Suppressor macrophage treated with lipopolysaccharide for 4 hours (primary cell): ENCODE measurements at regions not wholly inside any gene's neighbourhood (a gene's known extent, or its start where the extent isn't known, plus 50 kb on each side); places are given as distances from the start of the nearest gene placed in this dataset.
"Not testable (repeated sequence)": the region's sequence is repeated elsewhere in the genome, so short reads cannot be mapped to it uniquely, and the experiment has no call there.

Source experiments
- DNase-seq: peaks from one replicate; pipeline ENCODE4 v3.0.0-alpha.2; 2020

GRCh38 chr13:110811008-110811720 is 97.7 kb downstream of the ING1 start:
- DNase-seq = no peak

DNA sequence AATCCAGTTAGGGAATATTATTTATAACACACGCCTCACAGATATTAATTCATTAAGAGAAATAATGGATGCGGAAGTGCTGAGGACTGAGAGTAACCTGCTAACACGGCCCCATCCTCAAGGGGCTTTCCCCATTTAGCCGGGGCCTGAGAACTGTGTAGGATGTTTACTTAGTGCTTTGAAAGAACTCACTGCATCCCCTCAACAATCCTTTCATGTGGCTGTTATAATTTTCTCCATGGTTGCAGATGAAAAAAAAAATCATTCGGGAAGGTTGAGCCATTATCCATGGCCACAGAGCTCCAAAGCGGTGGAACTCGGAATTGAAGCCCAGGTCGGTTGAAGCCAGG is 98.2 kb downstream of the ING1 start:
- DNase-seq = no peak

- no peak for DNase-seq
Observed at GRCh38 chr13:110812121-110812868, 98.8 kb downstream of the ING1 start.

DNA sequence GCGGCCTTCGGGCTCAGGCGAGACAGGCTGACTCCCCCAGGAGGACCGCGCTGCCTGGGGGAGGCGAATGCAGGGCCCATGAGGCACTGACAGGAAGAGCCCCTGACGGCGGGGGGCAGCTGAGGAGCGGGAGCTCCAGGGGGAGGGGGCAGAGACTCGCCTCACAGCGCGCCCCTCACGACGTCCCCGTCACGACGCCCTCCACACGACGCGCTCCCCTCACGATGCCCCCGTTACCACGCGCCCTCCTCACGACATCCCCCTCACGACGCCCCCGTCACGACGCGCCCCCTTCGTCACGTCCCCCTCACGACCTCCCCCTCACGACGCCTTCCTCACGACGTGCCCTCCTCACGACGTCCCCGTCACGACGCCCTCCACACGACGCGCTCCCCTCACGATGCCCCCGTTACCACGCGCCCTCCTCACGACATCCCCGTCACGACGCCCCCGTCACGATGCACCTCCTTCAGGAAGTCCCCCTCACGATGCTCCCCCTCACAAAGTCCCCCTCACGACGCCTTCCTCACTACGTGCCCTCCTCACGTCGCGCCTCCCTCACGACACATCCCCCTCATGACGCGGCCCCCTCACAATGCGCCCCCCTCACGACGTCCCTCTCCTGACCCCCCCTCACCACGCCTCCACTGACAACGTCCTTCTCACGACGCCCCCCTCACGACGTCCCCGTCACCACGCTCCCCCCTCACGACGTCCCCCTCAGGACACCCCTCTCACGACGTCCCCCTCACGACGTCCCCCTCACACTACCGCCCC is 99.6 kb downstream of the ING1 start:
- DNase-seq = no peak

DNA sequence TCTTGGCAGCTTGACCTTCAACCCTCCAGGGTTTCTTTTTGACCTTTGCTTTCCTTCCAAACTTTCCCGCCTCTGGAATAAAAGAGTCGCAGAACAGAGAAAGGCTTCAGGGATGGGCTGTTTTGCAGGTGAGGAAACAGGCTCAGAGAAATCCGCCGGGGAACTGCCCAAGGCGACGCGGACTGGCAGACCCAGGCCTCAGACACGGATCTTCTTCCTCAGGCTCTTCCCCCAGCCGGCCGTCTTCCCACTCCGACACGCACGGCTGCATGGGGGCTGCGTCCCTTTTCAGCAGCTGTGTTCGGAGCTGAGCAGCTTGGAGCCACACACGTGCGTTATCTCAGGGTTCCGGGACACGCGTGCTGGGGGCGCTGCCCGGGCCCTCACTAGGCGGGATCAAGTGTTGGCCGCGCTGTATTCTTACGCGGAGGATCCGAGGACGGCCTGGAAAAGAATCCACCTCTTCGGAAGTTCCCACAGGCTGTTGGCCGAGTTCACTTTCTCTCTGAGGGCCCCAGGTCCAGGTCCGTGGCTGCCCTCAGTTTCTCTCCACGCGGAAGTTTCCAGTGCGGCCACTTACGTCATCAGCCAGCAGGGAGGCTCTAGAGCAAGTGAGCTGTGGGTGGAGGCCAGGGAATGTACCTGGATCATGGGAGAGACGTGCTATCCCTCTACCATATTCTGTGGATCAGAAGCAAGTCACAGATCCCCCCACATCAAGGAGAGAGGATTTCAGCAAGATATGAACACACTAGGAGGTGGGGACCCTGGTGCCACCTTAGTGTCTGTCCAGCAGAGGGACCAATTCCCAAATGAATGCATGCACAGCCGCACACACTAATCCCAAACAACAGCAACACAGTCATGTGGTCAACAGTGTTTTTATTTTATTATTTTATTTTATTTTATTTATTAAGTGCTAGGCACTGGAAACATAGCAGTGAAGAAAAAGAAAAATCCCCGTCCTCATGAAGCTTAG is 100.4 kb downstream of the ING1 start:
- DNase-seq = no peak

- DNase-seq = no peak
Observed at GRCh38 chr13:110815471-110816204, 99.2 kb downstream of the ANKRD10 start.

- DNase-seq = no peak
Observed at GRCh38 chr13:110816500-110816899, 98.4 kb downstream of the ANKRD10 start.

DNA sequence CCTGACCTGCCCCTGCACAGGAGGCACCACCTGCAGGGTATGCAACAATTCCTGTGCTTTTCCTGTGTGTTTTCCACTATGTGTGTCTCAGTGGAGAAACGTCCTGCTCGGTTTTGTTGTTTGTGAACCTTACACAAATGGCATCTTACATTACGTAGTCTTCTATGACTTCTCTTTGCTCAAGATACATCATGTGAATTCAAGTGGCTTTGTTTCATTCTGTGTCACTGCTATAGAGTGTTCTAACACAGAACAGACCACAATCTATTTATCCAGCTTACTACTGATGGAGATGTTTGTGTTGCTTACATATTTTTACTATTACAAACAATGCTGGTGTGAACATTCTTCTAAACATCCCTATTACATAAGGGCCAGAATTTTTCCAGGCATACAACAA is 97.7 kb downstream of the ANKRD10 start:
- DNase-seq = no peak

- no peak for DNase-seq
Observed at GRCh38 chr13:110818747-110819146, 96.1 kb downstream of the ANKRD10 start.

DNA sequence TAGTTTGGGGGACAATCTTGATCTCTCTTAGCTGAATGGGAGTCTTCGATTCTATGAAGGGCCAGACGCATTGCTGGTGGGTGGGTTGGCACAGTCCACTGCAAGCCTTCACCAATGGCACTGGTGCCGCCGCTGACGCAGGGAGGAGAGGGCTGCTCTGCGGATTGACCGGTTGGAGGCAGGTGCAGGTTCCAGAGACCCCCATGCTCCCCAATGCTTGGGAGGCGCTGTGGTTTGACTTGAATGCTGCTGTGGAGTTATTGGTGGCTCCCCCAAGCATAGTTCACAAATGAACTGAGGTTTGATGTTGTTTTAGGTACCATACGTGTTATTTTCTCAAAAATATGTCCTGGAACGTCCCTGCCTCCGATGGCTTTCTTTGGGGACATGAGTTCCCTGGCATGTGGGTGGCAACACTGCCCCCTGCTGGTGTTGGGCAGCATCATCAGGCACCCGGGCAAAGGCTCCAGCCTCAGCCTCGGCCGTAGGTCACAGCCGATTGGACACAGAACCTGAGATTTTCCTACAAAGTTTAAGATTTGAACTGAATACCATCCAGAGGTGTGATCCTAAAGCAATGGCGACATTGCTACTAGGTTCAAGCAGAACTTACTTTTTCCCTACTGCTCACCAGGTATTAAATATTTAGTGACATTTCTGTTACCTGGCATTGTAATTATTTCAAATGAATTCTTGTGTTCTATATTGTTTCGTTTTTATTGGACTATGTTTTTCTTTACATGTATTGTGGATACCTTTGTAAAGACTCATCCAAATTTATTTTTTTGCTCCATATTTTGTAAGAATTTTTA is 95.5 kb downstream of the ANKRD10 start:
- peak; percentile 84 for DNase-seq

DNA sequence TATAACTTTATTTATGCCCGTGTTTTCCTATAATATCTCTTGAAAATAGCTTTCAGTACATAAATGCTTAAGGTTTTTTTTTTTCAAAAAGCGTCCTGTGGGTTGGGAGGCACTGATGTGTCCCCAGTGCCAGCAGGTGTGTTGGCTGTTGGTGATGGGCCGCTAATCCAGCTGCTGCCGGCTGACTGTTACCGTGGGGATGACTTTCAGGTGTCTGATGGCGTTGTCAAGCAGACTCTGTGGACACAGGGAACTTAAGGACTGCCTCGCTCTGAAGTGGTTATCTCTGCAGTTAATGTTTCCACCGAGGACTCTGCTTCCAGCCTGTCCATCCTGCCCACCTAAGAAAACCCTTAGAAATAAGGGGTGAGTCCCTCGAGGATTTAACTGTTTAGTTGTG is 94.5 kb downstream of the ANKRD10 start:
- no peak for DNase-seq

GRCh38 chr13:110821837-110822668 is 92.8 kb downstream of the ANKRD10 start:
- DNase-seq = not testable (repeated sequence)

DNA sequence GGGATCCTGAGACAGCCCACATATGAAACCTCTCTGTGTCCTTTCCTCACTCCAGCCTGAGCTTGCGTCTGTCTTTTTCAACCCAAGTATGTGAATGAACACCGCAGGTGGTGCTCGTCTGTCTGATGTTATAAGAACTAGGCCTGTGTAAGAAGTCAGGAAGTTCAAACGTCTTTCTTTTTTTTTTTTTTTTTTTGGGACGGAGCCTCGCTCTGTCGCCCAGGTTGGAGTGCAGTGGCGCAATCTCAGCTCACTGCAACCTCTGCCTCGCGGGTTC is 92.3 kb downstream of the ANKRD10 start:
- DNase-seq = no peak

- DNase-seq = no peak
Observed at GRCh38 chr13:110824702-110825300, 90.1 kb downstream of the ANKRD10 start.

DNA sequence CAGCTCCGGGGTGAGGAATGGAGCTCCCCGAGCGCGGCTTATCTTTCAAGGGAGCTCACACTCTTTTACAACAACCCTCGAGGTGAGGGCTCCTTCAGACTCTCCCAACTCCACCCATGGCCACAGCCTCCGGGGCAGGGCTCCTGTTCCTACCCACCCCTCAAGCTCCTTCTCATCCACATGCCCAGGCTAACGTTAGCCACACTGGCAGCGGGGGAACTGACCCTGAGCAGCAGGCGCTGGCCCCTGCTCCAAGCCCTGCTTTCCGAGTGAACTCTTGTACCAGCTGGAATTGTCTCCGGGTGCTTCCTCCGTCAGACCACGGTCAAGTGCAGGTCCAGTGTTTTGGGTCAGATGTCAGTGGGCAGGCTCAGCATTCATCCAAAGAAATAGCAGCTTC is 89.4 kb downstream of the ANKRD10 start:
- DNase-seq = no peak

GRCh38 chr13:110826101-110826500 is 88.8 kb downstream of the ANKRD10 start:
- DNase-seq = no peak

- DNase-seq = no peak
Observed at GRCh38 chr13:110826861-110827672, 87.8 kb downstream of the ANKRD10 start.
